Spleen (tissue), 11 donors: ENCODE measurements at regions not wholly inside any gene's neighbourhood (a gene's known extent, or its start where the extent isn't known, plus 50 kb on each side); places are given as distances from the start of the nearest gene placed in this dataset.

Experiments
- DNase-seq: peaks from one replicate; pipeline ENCODE4 v3.0.0-alpha.2; 2020
- H3K27ac ChIP-seq, 8 donors: fragments of 200-600 bp; sonication (generic) in 7 of 8; 1 replicate in 4 of 8; 2 replicates in 4 of 8; pipeline versions ENCODE4 v1.5.0 to v1.8.0; 2016 to 2021; ENCODE audit warnings: inconsistent platforms in 4 of 8, mild to moderate bottlenecking in 4 of 8, moderate library complexity in 1 of 8
- H3K27me3 ChIP-seq, 7 donors: fragments of 200-600 bp; sonication (generic) in 6 of 7; replicated peaks in 1 of 7; 1 replicate in 4 of 7; 2 replicates in 3 of 7; pipeline versions ENCODE4 v1.5.0 to v1.8.0; 2016 to 2021; ENCODE audit warnings: inconsistent platforms in 3 of 7, mild to moderate bottlenecking in 1 of 7
- H3K36me3 ChIP-seq, 6 donors: fragments of 200-600 bp; sonication (generic) in 5 of 6; 1 replicate in 4 of 6; 2 replicates in 2 of 6; pipeline versions ENCODE4 v1.5.0 to v1.8.0; 2016 to 2021; ENCODE audit warnings: inconsistent platforms in 2 of 6
- H3K4me1 ChIP-seq, 6 donors: fragments of 200-600 bp; sonication (generic) in 5 of 6; 1 replicate in 3 of 6; 2 replicates in 3 of 6; pipeline versions ENCODE4 v1.5.0 to v1.8.0; 2016 to 2021; ENCODE audit warnings: inconsistent platforms in 3 of 6
- H3K4me3 ChIP-seq, 8 donors: fragments of 200-600 bp; sonication (generic) in 7 of 8; 1 replicate in 4 of 8; 2 replicates in 4 of 8; pipeline versions ENCODE4 v1.5.0 to v1.8.0; 2016 to 2021; ENCODE audit warnings: inconsistent platforms in 4 of 8, mild to moderate bottlenecking in 4 of 8, moderate library complexity in 2 of 8
- H3K9me3 ChIP-seq, 8 donors: fragments of 200-600 bp; sonication (generic) in 7 of 8; 1 replicate in 4 of 8; 2 replicates in 4 of 8; pipeline versions ENCODE4 v1.5.0 to v1.8.0; 2016 to 2021; ENCODE audit warnings: inconsistent platforms in 4 of 8
- POLR2A ChIP-seq, 3 donors: fragments of 450-650 bp; IDR thresholded peaks; one replicate each; pipeline ENCODE4 v1.5.1; 2017; ENCODE audit warnings: antibody characterized with exemption in 3 of 3, mild to moderate bottlenecking in 1 of 3
- POLR2AphosphoS5 ChIP-seq, 3 donors: sonication (generic); formaldehyde crosslinking; IDR thresholded peaks; one replicate each; pipeline ENCODE4 v1.5.1; 2017; ENCODE audit warnings: antibody characterized with exemption in 3 of 3
- WGBS, 5 donors: extraction: QIAGEN DNeasy Blood & Tissue Kit in 3 of 5; methylation state at CpG; one replicate each; pipeline versions ENCODE4 v1.1.5 to v1.1.7; 2013 to 2018; 5-methylcytosine and 5-hydroxymethylcytosine counted together
- intact Hi-C: fragments of 100-400 bp; cut with DNase I; formaldehyde crosslinking; loops from one replicate; pipeline ENCODE4 v1.15.0; 2023; ENCODE audit warnings: low total_unique reads
- TF ChIP-seq, protein P1 (sequence below), 11 experiments: fragments of 200-600 bp in 7 of 11; fragments of 450-650 bp in 4 of 11; sonication (generic) in 4 of 11; IDR thresholded peaks in 8 of 11; conservative IDR thresholded peaks in 3 of 11; 1 replicate in 7 of 11; 2 replicates in 4 of 11; pipeline versions ENCODE4 v1.4.0 to v1.8.0; 2016 to 2021; ENCODE audit warnings: antibody characterized with exemption in 11 of 11, inconsistent platforms in 4 of 11, mild to moderate bottlenecking in 1 of 11
- donor health status: healthy with polysubstance abuse.
- donor health status: DM: no; HTN: no; CAD: no; lungs with moderate emphysema.
- donor health status: DM: no; HTN: no; CAD: no.
- donor health status: Bipolar disorder and iron deficiency.
- donor health status: healthy.
- donor health status: DM: no; HTN: no; CAD: no.
- donor health status: DM: yes; HTN: yes; CAD: no.

DNA sequence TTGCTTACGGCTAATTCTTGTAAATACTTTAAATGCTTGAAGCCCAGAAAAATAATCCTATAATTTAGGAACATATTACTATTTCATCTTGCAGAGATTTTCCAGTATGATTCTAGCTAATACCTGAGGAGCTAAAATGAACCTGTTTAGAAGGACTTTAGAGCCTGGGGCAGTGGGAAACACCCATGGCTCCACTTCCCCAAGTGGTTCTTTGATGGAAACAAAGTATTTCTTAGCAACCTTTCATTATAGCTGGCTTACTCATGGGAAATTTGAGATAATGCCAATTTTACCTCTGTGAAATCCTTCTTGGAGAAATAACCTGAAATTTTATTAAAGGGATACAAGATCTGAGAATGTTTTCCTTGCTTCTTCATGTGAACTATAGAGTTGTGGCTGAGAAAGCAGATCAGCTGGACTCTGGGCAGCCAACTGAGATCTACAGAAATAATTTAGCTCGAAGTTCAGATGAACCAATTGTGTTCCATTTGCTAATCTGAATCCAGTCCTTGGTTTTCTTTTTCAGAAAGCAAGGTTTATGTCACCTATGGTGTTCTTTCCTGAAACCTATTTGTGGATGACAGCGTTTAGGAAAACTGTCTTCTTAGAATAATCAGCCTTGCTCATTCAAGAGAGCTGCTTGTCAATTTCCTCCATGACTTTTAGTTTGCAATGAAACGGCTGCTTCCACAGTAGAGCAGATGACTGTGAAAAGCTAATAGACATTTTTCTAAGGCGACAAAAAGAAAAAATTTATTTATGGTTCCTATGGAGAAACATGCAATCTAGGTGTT is 141.8 kb upstream of the CPM start:
- Histone ChIP-seq H3K36me3 (no peaks in the 10 kb centered on the region), H3K9me3 (no peaks in the 10 kb centered on the region), H3K27ac (no peak overlapping the region), H3K27me3 (no peaks in the 10 kb centered on the region), H3K4me1 (peaks cover 0 to 14% (median 0%) of the 10 kb centered on the region in 6 donors), H3K4me3 (no peak overlapping the region)
- TF ChIP-seq POLR2AphosphoS5 (IDR thresholded peaks at IDR 0.05) (no peak), POLR2A (IDR thresholded peaks at IDR 0.05) (no peak)
- TF ChIP-seq, protein P1, sequence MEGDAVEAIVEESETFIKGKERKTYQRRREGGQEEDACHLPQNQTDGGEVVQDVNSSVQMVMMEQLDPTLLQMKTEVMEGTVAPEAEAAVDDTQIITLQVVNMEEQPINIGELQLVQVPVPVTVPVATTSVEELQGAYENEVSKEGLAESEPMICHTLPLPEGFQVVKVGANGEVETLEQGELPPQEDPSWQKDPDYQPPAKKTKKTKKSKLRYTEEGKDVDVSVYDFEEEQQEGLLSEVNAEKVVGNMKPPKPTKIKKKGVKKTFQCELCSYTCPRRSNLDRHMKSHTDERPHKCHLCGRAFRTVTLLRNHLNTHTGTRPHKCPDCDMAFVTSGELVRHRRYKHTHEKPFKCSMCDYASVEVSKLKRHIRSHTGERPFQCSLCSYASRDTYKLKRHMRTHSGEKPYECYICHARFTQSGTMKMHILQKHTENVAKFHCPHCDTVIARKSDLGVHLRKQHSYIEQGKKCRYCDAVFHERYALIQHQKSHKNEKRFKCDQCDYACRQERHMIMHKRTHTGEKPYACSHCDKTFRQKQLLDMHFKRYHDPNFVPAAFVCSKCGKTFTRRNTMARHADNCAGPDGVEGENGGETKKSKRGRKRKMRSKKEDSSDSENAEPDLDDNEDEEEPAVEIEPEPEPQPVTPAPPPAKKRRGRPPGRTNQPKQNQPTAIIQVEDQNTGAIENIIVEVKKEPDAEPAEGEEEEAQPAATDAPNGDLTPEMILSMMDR (IDR thresholded peaks at IDR 0.05 in 8 of 11, conservative IDR thresholded peaks at IDR 0.05 in 3 of 11) = no peak
- 82 to 92% (median 87%) methylated on average over 5 of the region's 5 CpGs for WGBS, 5 donors
- DNase-seq = no peak
- intact Hi-C loops = loop anchor here (10.0 kb wide), 1 partner anchor 210 kb away; no protein-coding TSS in a partner anchor

DNA sequence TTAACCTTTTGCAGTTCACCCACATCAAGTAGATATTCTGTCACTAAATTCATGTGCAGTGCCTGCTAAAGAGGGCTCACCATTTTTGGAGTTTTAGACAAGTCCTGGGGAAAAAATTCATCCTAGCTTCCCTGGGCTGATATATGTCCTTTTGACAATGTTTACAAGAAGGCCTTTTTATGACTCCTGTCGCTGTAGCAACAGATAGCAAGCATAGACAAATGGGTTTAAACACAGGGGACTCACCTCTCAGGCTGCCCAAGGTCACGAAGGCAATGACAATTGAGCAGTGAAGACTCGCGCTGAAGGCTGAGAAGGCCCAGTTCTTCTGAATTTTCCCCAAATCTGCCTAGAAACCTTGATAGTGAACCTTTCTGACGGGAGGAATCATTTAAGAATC is 150.7 kb upstream of the CPM start:
- Histone ChIP-seq H3K9me3 (no peaks in the 10 kb centered on the region), H3K4me1 (no peaks in the 10 kb centered on the region), H3K36me3 (no peaks in the 10 kb centered on the region), H3K27me3 (no peaks in the 10 kb centered on the region), H3K27ac (no peak overlapping the region), H3K4me3 (no peak overlapping the region)
- TF ChIP-seq POLR2AphosphoS5 (IDR thresholded peaks at IDR 0.05) = no peak
- TF ChIP-seq POLR2A (IDR thresholded peaks at IDR 0.05) = no peak
- TF ChIP-seq, protein P1 (IDR thresholded peaks at IDR 0.05 in 8 of 11, conservative IDR thresholded peaks at IDR 0.05 in 3 of 11) = no peak
- intact Hi-C loops = no loop called here
- 80 to 88% (median 83%) methylated on average over 5 of the region's 5 CpGs for WGBS, 5 donors
- DNase-seq = no peak

DNA sequence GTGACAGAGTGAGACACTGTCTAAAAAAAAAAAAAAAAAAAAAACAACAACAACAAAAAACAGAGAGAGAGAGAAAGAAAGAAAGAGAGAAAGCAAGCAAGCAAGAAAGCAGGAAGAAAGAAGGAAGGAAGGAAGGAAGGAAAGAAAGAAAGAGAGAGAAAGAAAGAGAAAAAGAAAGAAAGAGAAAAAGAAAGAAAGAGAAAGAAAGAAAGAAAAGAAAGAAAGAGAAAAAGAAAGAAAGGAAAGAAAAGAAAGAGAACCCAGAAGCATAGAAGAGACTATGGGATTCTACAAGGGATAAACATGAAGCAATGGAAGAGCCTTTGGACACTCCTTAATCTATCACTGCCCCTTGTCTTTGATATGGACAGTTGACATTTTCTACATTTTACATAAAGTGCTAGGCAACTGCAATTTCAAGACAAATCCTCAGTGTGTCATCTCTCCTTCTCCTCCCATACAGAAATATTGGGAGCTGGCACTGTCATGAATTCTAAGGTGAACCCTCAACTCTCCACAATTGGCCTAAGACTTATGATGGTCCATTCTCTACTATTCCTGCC is 151.9 kb upstream of the CPM start:
- H3K27ac ChIP-seq = no peak overlapping the region
- no peaks in the 10 kb centered on the region for H3K9me3 ChIP-seq
- no peak for DNase-seq
- intact Hi-C loops = no loop called here
- H3K4me1 ChIP-seq = no peaks in the 10 kb centered on the region
- no peak overlapping the region for H3K4me3 ChIP-seq
- no peaks in the 10 kb centered on the region for H3K27me3 ChIP-seq
- H3K36me3 ChIP-seq = no peaks in the 10 kb centered on the region
- TF ChIP-seq, protein P1 (IDR thresholded peaks at IDR 0.05 in 8 of 11, conservative IDR thresholded peaks at IDR 0.05 in 3 of 11) = no peak
- TF ChIP-seq POLR2A (IDR thresholded peaks at IDR 0.05) (no peak), POLR2AphosphoS5 (IDR thresholded peaks at IDR 0.05) (no peak)

DNA sequence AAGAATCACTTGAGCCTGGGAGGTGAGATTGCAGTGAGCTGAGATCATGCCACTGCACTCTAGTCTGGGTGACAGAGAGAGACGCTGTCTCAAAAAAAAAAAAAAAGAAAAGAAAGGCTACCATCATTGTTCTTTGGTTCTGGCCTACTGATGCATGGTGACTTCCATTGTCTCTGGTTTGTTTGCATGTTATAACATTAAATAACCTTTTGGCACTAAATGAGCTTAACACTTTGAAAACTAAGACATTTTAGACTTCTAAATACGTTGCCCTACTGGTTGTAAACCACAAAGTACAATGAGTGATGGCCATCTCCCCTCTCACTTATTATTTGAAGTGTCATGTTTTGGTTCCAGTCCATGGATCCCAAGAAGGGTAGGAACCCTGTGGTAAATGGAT is 152.9 kb upstream of the CPM start:
- intact Hi-C loops = no loop called here
- WGBS, 5 donors = 78 to 95% (median 87%) methylated on average over 2 of the region's 2 CpGs
- Histone ChIP-seq H3K4me1 (no peaks in the 10 kb centered on the region), H3K9me3 (no peaks in the 10 kb centered on the region), H3K36me3 (no peaks in the 10 kb centered on the region), H3K27ac (no peak overlapping the region), H3K27me3 (no peaks in the 10 kb centered on the region), H3K4me3 (no peak overlapping the region)
- TF ChIP-seq, protein P1 (IDR thresholded peaks at IDR 0.05 in 8 of 11, conservative IDR thresholded peaks at IDR 0.05 in 3 of 11) = no peak
- no peak for TF ChIP-seq POLR2A (IDR thresholded peaks at IDR 0.05)
- no peak for TF ChIP-seq POLR2AphosphoS5 (IDR thresholded peaks at IDR 0.05)
- DNase-seq = no peak
